K562 (cell line): ENCODE measurements at regions not wholly inside any gene's neighbourhood (a gene's known extent, or its start where the extent isn't known, plus 50 kb on each side); places are given as distances from the start of the nearest gene placed in this dataset.

Experiments used
- FOXJ2 ChIP-seq: fragments of 200-800 bp; sonication (Bioruptor generic); IDR thresholded peaks from 2 replicates; pipeline ENCODE4 v1.6.1; 2016; ENCODE audit warnings: missing genetic modification characterization, missing compliant biosample characterization
- GATAD2A ChIP-seq: fragments of 450-650 bp; IDR thresholded peaks from 2 replicates; pipeline ENCODE4 v1.6.1; 2017
- GTF2E2 ChIP-seq: fragments of 200-800 bp; sonication (Bioruptor generic); IDR thresholded peaks from 2 replicates; pipeline ENCODE4 v1.6.1; 2016; ENCODE audit warnings: missing genetic modification characterization, missing compliant biosample characterization
- HOXB6 ChIP-seq: fragments of 250-450 bp; sonication (Bioruptor Pico); IDR thresholded peaks from 2 replicates; pipeline ENCODE4 v1.5.1; 2022; ENCODE audit warnings: mild to moderate bottlenecking, borderline replicate concordance
- JUNB ChIP-seq: fragments of 450-650 bp; formaldehyde crosslinking; conservative IDR thresholded peaks from 2 replicates; pipeline ENCODE4 v1.4.0; 2020; ENCODE audit warnings: mild to moderate bottlenecking
- LARP7 ChIP-seq: fragments of 450-650 bp; IDR thresholded peaks from 2 replicates; pipeline ENCODE4 v1.6.1; 2016
- MEF2D ChIP-seq: conservative IDR thresholded peaks from 2 replicates; pipeline ENCODE4 v1.6.1; 2016; ENCODE audit warnings: low read depth, missing genetic modification characterization, missing compliant biosample characterization
- SP1 ChIP-seq: sonication (generic); formaldehyde crosslinking; IDR thresholded peaks from 2 replicates; pipeline ENCODE4 v1.8.1; 2022; ENCODE audit warnings: mild to moderate bottlenecking, missing genetic modification reagents
- TCF3 ChIP-seq: sonication (generic); formaldehyde crosslinking; IDR thresholded peaks from 2 replicates; pipeline ENCODE4 v1.4.0; 2020; ENCODE audit warnings: mild to moderate bottlenecking, missing genetic modification reagents
- ZFP36 ChIP-seq: fragments of 150-350 bp; IDR thresholded peaks from 2 replicates; pipeline ENCODE4 v1.6.1; 2018; ENCODE audit warnings: low read length, low read depth; ENCODE audit not compliant: partially characterized antibody
- ZNF12 ChIP-seq: sonication (generic); formaldehyde crosslinking; IDR thresholded peaks from 2 replicates; pipeline ENCODE4 v1.4.0; 2020; ENCODE audit warnings: mild to moderate bottlenecking, missing genetic modification reagents
- ZNF146 ChIP-seq: IDR thresholded peaks from one replicate; pipeline ENCODE4 v1.6.1; 2018; ENCODE audit warnings: missing compliant biosample characterization; ENCODE audit not compliant: unreplicated experiment
- TF ChIP-seq, protein P1 (sequence below): fragments of 250-450 bp; sonication (Bioruptor Pico); IDR thresholded peaks from 2 replicates; pipeline ENCODE4 v1.8.0; 2022; ENCODE audit warnings: moderate library complexity, mild to moderate bottlenecking, inconsistent platforms
- TF ChIP-seq, protein P2 (sequence below): fragments of 450-650 bp; conservative IDR thresholded peaks from 2 replicates; pipeline ENCODE4 v1.6.1; 2016; ENCODE audit warnings: missing genetic modification characterization, low read depth, mild to moderate bottlenecking, missing compliant biosample characterization, moderate library complexity
- TF ChIP-seq, protein P3 (sequence below): fragments of 250-450 bp; sonication (Bioruptor Pico); IDR thresholded peaks from 2 replicates; pipeline ENCODE4 v1.8.0; 2021; ENCODE audit warnings: moderate library complexity, mild to moderate bottlenecking, inconsistent platforms
- TF ChIP-seq, protein P4 (sequence below): fragments of 250-450 bp; sonication (Bioruptor Pico); IDR thresholded peaks from 2 replicates; pipeline ENCODE4 v1.9.0; 2021; ENCODE audit warnings: mild to moderate bottlenecking
- TF ChIP-seq, protein P5 (sequence below), 2 experiments: fragments of 450-650 bp; IDR thresholded peaks; 2 replicates each; pipeline ENCODE4 v1.6.1; 2018; ENCODE audit warnings: mild to moderate bottlenecking in 2 of 2, low read depth in 1 of 2; ENCODE audit not compliant: partially characterized antibody in 2 of 2

DNA sequence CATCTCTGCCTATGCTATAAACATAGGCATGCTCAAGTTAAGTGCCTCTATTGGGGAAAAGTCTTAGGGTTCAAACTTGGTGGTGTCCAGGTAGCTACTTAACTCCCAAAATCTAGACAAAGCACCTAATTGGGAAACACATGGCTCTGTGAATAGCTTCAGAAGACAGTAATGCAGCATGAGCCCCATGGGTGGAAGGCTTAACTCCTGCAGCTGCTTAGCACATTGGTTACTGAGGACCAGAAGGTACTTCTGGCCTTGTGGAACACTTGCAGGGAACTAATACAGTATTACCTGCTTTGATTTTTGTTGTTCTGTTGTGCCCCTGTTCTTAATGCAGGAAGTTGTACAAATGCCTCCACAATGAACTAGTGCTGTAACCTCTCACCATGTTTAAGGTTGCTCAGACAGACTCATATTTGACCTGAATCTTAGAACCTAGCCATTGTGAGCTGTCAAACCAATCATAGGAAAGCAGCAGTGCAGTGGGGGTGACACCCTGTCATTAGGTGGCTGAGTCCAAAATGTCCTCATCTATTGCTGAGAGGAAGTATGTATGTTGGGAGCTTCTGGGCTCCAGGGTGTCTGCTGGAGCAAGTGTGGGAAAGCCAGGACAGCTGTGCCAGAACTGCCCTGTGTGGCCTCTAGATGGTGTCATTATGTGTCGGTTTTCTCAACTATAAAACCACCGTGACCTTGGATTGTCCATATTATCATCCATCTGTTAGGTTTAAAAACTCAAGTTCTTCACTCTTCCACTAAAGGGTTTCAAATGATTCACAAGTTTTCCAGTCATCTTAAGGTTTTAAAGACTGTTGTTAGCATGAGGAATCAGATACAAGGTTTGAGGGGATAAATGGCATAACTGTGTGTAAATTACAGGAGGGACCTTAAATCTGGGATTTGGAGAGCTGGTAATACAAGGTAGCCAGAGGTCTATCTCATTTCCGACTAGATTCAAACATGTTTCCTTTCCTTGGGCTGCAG is 69.9 kb upstream of the WDR1 start (continued):
- TF ChIP-seq, protein P1, sequence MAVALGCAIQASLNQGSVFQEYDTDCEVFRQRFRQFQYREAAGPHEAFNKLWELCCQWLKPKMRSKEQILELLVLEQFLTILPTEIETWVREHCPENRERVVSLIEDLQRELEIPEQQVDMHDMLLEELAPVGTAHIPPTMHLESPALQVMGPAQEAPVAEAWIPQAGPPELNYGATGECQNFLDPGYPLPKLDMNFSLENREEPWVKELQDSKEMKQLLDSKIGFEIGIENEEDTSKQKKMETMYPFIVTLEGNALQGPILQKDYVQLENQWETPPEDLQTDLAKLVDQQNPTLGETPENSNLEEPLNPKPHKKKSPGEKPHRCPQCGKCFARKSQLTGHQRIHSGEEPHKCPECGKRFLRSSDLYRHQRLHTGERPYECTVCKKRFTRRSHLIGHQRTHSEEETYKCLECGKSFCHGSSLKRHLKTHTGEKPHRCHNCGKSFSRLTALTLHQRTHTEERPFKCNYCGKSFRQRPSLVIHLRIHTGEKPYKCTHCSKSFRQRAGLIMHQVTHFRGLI (CRISPR knock-in tag): 0 out of 2 replicates have a peak, but pooled peaks have one; percentile 41
- TF ChIP-seq JUNB (CRISPR knock-in tag): no peak
- peak; percentile 33 for TF ChIP-seq TCF3
- no peak for TF ChIP-seq SP1
- no peak for TF ChIP-seq FOXJ2 (tag)
- TF ChIP-seq HOXB6: no peak
- no peak; the same call in 1 of the 2 replicates for TF ChIP-seq GTF2E2 (tag)
- TF ChIP-seq GATAD2A: no peak
- peak; percentile 27; the same call in 1 of the 2 replicates for TF ChIP-seq MEF2D
- TF ChIP-seq, protein P2, sequence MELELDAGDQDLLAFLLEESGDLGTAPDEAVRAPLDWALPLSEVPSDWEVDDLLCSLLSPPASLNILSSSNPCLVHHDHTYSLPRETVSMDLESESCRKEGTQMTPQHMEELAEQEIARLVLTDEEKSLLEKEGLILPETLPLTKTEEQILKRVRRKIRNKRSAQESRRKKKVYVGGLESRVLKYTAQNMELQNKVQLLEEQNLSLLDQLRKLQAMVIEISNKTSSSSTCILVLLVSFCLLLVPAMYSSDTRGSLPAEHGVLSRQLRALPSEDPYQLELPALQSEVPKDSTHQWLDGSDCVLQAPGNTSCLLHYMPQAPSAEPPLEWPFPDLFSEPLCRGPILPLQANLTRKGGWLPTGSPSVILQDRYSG (tag): peak; percentile 71; the same call in 1 of the 2 replicates
- no peak for TF ChIP-seq ZNF12
- TF ChIP-seq ZFP36: no peak
- TF ChIP-seq, protein P3, sequence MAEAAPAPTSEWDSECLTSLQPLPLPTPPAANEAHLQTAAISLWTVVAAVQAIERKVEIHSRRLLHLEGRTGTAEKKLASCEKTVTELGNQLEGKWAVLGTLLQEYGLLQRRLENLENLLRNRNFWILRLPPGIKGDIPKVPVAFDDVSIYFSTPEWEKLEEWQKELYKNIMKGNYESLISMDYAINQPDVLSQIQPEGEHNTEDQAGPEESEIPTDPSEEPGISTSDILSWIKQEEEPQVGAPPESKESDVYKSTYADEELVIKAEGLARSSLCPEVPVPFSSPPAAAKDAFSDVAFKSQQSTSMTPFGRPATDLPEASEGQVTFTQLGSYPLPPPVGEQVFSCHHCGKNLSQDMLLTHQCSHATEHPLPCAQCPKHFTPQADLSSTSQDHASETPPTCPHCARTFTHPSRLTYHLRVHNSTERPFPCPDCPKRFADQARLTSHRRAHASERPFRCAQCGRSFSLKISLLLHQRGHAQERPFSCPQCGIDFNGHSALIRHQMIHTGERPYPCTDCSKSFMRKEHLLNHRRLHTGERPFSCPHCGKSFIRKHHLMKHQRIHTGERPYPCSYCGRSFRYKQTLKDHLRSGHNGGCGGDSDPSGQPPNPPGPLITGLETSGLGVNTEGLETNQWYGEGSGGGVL (CRISPR knock-in tag): no peak
- no peak for TF ChIP-seq ZNF146 (CRISPR knock-in tag)
- TF ChIP-seq LARP7: no peak
- TF ChIP-seq, protein P4, sequence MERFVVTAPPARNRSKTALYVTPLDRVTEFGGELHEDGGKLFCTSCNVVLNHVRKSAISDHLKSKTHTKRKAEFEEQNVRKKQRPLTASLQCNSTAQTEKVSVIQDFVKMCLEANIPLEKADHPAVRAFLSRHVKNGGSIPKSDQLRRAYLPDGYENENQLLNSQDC (CRISPR knock-in tag): no peak
- TF ChIP-seq, protein P5, sequence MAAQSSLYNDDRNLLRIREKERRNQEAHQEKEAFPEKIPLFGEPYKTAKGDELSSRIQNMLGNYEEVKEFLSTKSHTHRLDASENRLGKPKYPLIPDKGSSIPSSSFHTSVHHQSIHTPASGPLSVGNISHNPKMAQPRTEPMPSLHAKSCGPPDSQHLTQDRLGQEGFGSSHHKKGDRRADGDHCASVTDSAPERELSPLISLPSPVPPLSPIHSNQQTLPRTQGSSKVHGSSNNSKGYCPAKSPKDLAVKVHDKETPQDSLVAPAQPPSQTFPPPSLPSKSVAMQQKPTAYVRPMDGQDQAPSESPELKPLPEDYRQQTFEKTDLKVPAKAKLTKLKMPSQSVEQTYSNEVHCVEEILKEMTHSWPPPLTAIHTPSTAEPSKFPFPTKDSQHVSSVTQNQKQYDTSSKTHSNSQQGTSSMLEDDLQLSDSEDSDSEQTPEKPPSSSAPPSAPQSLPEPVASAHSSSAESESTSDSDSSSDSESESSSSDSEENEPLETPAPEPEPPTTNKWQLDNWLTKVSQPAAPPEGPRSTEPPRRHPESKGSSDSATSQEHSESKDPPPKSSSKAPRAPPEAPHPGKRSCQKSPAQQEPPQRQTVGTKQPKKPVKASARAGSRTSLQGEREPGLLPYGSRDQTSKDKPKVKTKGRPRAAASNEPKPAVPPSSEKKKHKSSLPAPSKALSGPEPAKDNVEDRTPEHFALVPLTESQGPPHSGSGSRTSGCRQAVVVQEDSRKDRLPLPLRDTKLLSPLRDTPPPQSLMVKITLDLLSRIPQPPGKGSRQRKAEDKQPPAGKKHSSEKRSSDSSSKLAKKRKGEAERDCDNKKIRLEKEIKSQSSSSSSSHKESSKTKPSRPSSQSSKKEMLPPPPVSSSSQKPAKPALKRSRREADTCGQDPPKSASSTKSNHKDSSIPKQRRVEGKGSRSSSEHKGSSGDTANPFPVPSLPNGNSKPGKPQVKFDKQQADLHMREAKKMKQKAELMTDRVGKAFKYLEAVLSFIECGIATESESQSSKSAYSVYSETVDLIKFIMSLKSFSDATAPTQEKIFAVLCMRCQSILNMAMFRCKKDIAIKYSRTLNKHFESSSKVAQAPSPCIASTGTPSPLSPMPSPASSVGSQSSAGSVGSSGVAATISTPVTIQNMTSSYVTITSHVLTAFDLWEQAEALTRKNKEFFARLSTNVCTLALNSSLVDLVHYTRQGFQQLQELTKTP (IDR thresholded peaks at IDR 0.05; ENCODE audit: low read depth in 1 of 2, partially characterized antibody in 2 of 2): peak in 1 of 2 experiments; percentile 36
